ENCODE measurements at regions not wholly inside any gene's neighbourhood (a gene's known extent, or its start where the extent isn't known, plus 50 kb on each side); places are given as distances from the start of the nearest gene placed in this dataset.

GRCh38 chr16:17024514-17024913 is 446.2 kb downstream of the XYLT1 start:
- H3K4me3 ChIP-seq (replicated peaks; ENCODE audit: low read depth, low read length): no peak overlapping the region
- no peak for DNase-seq (ENCODE audit: extremely low read depth, low read depth)
- no peak for TF ChIP-seq CTCF (IDR thresholded peaks at IDR 0.05; ENCODE audit: low read depth, low read length, missing control alignments)

- DNase-seq (ENCODE audit: extremely low read depth, low read depth): no peak
- no peak for TF ChIP-seq CTCF (IDR thresholded peaks at IDR 0.05; ENCODE audit: low read depth, low read length, missing control alignments)
- no peak overlapping the region for H3K4me3 ChIP-seq (replicated peaks; ENCODE audit: low read depth, low read length)
Measured at GRCh38 chr16:17026600-17027242, 444.0 kb downstream of the XYLT1 start.

GRCh38 chr16:17027488-17028129 is 443.2 kb downstream of the XYLT1 start:
- DNase-seq (ENCODE audit: extremely low read depth, low read depth): no peak
- TF ChIP-seq CTCF (IDR thresholded peaks at IDR 0.05; ENCODE audit: low read depth, low read length, missing control alignments): no peak

GRCh38 chr16:17029602-17030350 is 441.0 kb downstream of the XYLT1 start:
- DNase-seq (ENCODE audit: extremely low read depth, low read depth): no peak
- H3K4me3 ChIP-seq (replicated peaks; ENCODE audit: low read depth, low read length): no peak overlapping the region
- no peak for TF ChIP-seq CTCF (IDR thresholded peaks at IDR 0.05; ENCODE audit: low read depth, low read length, missing control alignments)

More at GRCh38 chr16:17027488-17028129, 443.2 kb downstream of the XYLT1 start:
- no peak overlapping the region for H3K4me3 ChIP-seq (replicated peaks; ENCODE audit: low read depth, low read length)

GRCh38 chr16:17031484-17032268 is 439.1 kb downstream of the XYLT1 start:
- no peak for TF ChIP-seq CTCF (IDR thresholded peaks at IDR 0.05; ENCODE audit: low read depth, low read length, missing control alignments)
- no peak overlapping the region for H3K4me3 ChIP-seq (replicated peaks; ENCODE audit: low read depth, low read length)
- DNase-seq (ENCODE audit: extremely low read depth, low read depth): no peak

GRCh38 chr16:17032332-17032731 is 438.4 kb downstream of the XYLT1 start:
- H3K4me3 ChIP-seq (replicated peaks; ENCODE audit: low read depth, low read length): no peak overlapping the region
- DNase-seq (ENCODE audit: extremely low read depth, low read depth): no peak
- TF ChIP-seq CTCF (IDR thresholded peaks at IDR 0.05; ENCODE audit: low read depth, low read length, missing control alignments): no peak
